Thyroid gland (tissue), 4 donors: ENCODE measurements at regions not wholly inside any gene's neighbourhood (a gene's known extent, or its start where the extent isn't known, plus 50 kb on each side); places are given as distances from the start of the nearest gene placed in this dataset.

Source experiments
- CTCF ChIP-seq, 6 experiments: fragments of 200-600 bp in 3 of 6; fragments of 450-650 bp in 3 of 6; sonication (generic) in 3 of 6; IDR thresholded peaks; one replicate each; pipeline ENCODE4 v1.5.1; 2016 to 2019; ENCODE audit warnings: antibody characterized with exemption in 6 of 6, mild to moderate bottlenecking in 2 of 6, inconsistent platforms in 1 of 6, moderate library complexity in 1 of 6
- POLR2A ChIP-seq, 2 donors: fragments of 450-650 bp; IDR thresholded peaks; one replicate each; pipeline ENCODE4 v1.6.1; 2017; ENCODE audit warnings: antibody characterized with exemption in 2 of 2, mild to moderate bottlenecking in 2 of 2, moderate library complexity in 1 of 2

DNA sequence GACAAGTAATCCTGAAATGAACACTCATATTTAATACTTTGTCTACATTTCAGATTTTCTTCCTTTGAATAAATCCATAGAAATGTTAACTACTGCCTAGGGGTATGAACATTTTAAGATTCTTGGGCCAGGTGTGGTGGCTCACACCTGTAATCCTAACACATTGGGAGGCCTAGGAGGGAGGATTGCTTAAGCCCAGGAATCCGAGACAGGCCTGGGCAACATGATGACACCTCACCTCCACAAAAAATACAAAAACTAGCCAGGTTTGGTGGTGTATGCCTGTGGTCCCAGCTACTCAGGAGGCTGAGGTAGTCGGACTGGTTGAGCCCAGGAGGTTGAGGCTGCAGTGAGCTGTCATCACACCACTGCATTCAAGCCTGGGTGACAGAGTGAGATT is 73.9 kb upstream of the PIAS1 start:
- TF ChIP-seq CTCF (IDR thresholded peaks at IDR 0.05) (no peak), POLR2A (IDR thresholded peaks at IDR 0.05) (no peak)
